Ovary (tissue), 7 donors: ENCODE measurements at regions not wholly inside any gene's neighbourhood (a gene's known extent, or its start where the extent isn't known, plus 50 kb on each side); places are given as distances from the start of the nearest gene placed in this dataset.

Experiments used
- DNase-seq, 5 donors: peaks; one replicate each; pipeline ENCODE4 v3.0.0-alpha.2; 2019 to 2020
- H3K27ac ChIP-seq, 2 donors: fragments of 200-600 bp; one replicate each; pipeline versions ENCODE4 v1.5.1 to v1.8.0; 2019 to 2022
- H3K27me3 ChIP-seq: fragments of 200-600 bp; one replicate; pipeline ENCODE4 v1.8.0; 2022
- H3K36me3 ChIP-seq: fragments of 200-600 bp; sonication (generic); one replicate; pipeline ENCODE4 v1.5.1; 2019
- H3K4me1 ChIP-seq: one replicate; pipeline ENCODE4 v1.8.1; 2013; ENCODE audit warnings: mild to moderate bottlenecking, moderate library complexity; ENCODE audit not compliant: insufficient read depth
- H3K4me3 ChIP-seq: fragments of 200-600 bp; sonication (generic); one replicate; pipeline ENCODE4 v1.5.1; 2017
- H3K9me3 ChIP-seq, 2 donors: fragments of 200-600 bp in 1 of 2; sonication (generic) in 1 of 2; one replicate each; pipeline versions ENCODE4 v1.5.1 to v1.8.1; 2013 to 2019; ENCODE audit warnings: mild to moderate bottlenecking in 1 of 2, moderate library complexity in 1 of 2
- CTCF ChIP-seq, 3 donors: fragments of 450-650 bp in 2 of 3; fragments of 200-600 bp in 1 of 3; IDR thresholded peaks; one replicate each; pipeline versions ENCODE4 v1.5.1 to v1.8.0; 2016 to 2022; ENCODE audit warnings: antibody characterized with exemption in 3 of 3, mild to moderate bottlenecking in 1 of 3
- EP300 ChIP-seq: sonication (generic); formaldehyde crosslinking; IDR thresholded peaks from one replicate; pipeline ENCODE4 v1.6.1; 2017; ENCODE audit warnings: antibody characterized with exemption
- POLR2A ChIP-seq: fragments of 450-650 bp; IDR thresholded peaks from one replicate; pipeline ENCODE4 v1.6.1; 2017; ENCODE audit warnings: antibody characterized with exemption, mild to moderate bottlenecking, moderate library complexity
- WGBS, 3 donors: extraction: QIAGEN DNeasy Blood & Tissue Kit in 1 of 3; methylation state at CpG; one replicate each; pipeline versions ENCODE4 v1.1.5 to v1.1.7; 2013 to 2017; 5-methylcytosine and 5-hydroxymethylcytosine counted together
- intact Hi-C, 4 donors: fragments of 100-400 bp; cut with DNase I; formaldehyde crosslinking; loops; one replicate each; pipeline versions ENCODE4 v1.11.0 to v1.15.1; 2022 to 2023
- donor health status: DM: no; HTN: no; CAD: no; lungs with moderate emphysema.
- donor health status: DM: no; HTN: no; CAD: no.
- donor health status: Bipolar disorder and iron deficiency.
- donor health status: DM: no; HTN: no; CAD: no.
- donor health status: DM: yes; HTN: yes; CAD: no.

- Histone ChIP-seq H3K36me3 (no peaks in the 10 kb centered on the region), H3K4me1 (no peaks in the 10 kb centered on the region), H3K4me3 (no peak overlapping the region), H3K27ac (no peak overlapping the region), H3K9me3 (no peaks in the 10 kb centered on the region), H3K27me3 (no peaks in the 10 kb centered on the region)
- intact Hi-C loops: no loop called here
- DNase-seq: no peak
- 86 to 94% (median 94%) methylated on average over 2 of the region's 2 CpGs for WGBS, 3 donors
- TF ChIP-seq EP300 (no peak), POLR2A (no peak), CTCF (IDR thresholded peaks at IDR 0.05) (no peak)
Observed at GRCh38 chr4:27490766-27491165, 630.1 kb downstream of the STIM2 start.

GRCh38 chr4:27506401-27506800 lies 645.8 kb downstream of the STIM2 start:
- Histone ChIP-seq H3K4me3 (no peak overlapping the region), H3K27me3 (no peaks in the 10 kb centered on the region), H3K27ac (no peak overlapping the region), H3K9me3 (no peaks in the 10 kb centered on the region), H3K4me1 (no peaks in the 10 kb centered on the region), H3K36me3 (no peaks in the 10 kb centered on the region)
- TF ChIP-seq EP300 (no peak), POLR2A (no peak), CTCF (IDR thresholded peaks at IDR 0.05) (no peak)
- no peak for DNase-seq
- WGBS, 3 donors: 86 to 95% (median 90%) methylated on average over 1 of the region's 1 CpG
- intact Hi-C loops: no loop called here

GRCh38 chr4:27514711-27515110 lies 654.1 kb downstream of the STIM2 start:
- TF ChIP-seq POLR2A: no peak
- TF ChIP-seq EP300: no peak
- DNase-seq: no peak
- Histone ChIP-seq H3K9me3 (no peaks in the 10 kb centered on the region), H3K27ac (no peak overlapping the region), H3K36me3 (no peaks in the 10 kb centered on the region), H3K4me3 (no peak overlapping the region), H3K4me1 (no peaks in the 10 kb centered on the region), H3K27me3 (no peaks in the 10 kb centered on the region)
- 61 to 72% (median 66%) methylated on average over 2 of the region's 2 CpGs for WGBS, 3 donors
- intact Hi-C loops: no loop called here

GRCh38 chr4:27515140-27515539 lies 654.5 kb downstream of the STIM2 start:
- Histone ChIP-seq H3K36me3 (no peaks in the 10 kb centered on the region), H3K4me1 (no peaks in the 10 kb centered on the region), H3K27ac (no peak overlapping the region), H3K27me3 (no peaks in the 10 kb centered on the region), H3K9me3 (no peaks in the 10 kb centered on the region), H3K4me3 (no peak overlapping the region)
- DNase-seq: no peak
- TF ChIP-seq EP300 (no peak), POLR2A (no peak), CTCF (IDR thresholded peaks at IDR 0.05) (no peak)
- WGBS, 3 donors: 10 to 32% (median 12%) methylated on average over 2 of the region's 2 CpGs
- intact Hi-C loops: no loop called here

- no peak overlapping the region for H3K4me3 ChIP-seq
- H3K9me3 ChIP-seq: no peaks in the 10 kb centered on the region
- intact Hi-C loops: no loop called here
- H3K27me3 ChIP-seq: no peaks in the 10 kb centered on the region
- H3K27ac ChIP-seq: no peak overlapping the region
- DNase-seq: no peak
- no peaks in the 10 kb centered on the region for H3K4me1 ChIP-seq
- WGBS, 3 donors: 47 to 66% (median 47%) methylated on average over 2 of the region's 2 CpGs
- no peaks in the 10 kb centered on the region for H3K36me3 ChIP-seq
- TF ChIP-seq POLR2A (no peak), EP300 (no peak), CTCF (IDR thresholded peaks at IDR 0.05) (no peak)
Observed at GRCh38 chr4:27518876-27519275, 658.2 kb downstream of the STIM2 start.
